Esophagus muscularis mucosa (tissue), 4 donors: ENCODE measurements at regions not wholly inside any gene's neighbourhood (a gene's known extent, or its start where the extent isn't known, plus 50 kb on each side); places are given as distances from the start of the nearest gene placed in this dataset.

ENCODE experiments used
- EP300 ChIP-seq: sonication (generic); formaldehyde crosslinking; IDR thresholded peaks from one replicate; pipeline ENCODE4 v1.6.1; 2017; ENCODE audit warnings: antibody characterized with exemption
- POLR2A ChIP-seq: fragments of 450-650 bp; IDR thresholded peaks from one replicate; pipeline ENCODE4 v1.6.1; 2017; ENCODE audit warnings: antibody characterized with exemption, moderate library complexity, mild to moderate bottlenecking, low read depth
- POLR2AphosphoS5 ChIP-seq, 2 donors: sonication (generic); formaldehyde crosslinking; IDR thresholded peaks; one replicate each; pipeline ENCODE4 v1.6.1; 2017; ENCODE audit warnings: antibody characterized with exemption in 2 of 2
- TF ChIP-seq, protein P1 (sequence below), 3 experiments: fragments of 200-600 bp in 2 of 3; fragments of 450-650 bp in 1 of 3; sonication (generic) in 2 of 3; IDR thresholded peaks; one replicate each; pipeline ENCODE4 v1.5.1; 2017 to 2019; ENCODE audit warnings: antibody characterized with exemption in 3 of 3, mild to moderate bottlenecking in 2 of 3, moderate library complexity in 1 of 3

GRCh38 chr11:122494221-122494620, 161.3 kb upstream of the UBASH3B start:
- TF ChIP-seq EP300 (no peak), POLR2AphosphoS5 (IDR thresholded peaks at IDR 0.05) (no peak), POLR2A (no peak)
- TF ChIP-seq, protein P1, sequence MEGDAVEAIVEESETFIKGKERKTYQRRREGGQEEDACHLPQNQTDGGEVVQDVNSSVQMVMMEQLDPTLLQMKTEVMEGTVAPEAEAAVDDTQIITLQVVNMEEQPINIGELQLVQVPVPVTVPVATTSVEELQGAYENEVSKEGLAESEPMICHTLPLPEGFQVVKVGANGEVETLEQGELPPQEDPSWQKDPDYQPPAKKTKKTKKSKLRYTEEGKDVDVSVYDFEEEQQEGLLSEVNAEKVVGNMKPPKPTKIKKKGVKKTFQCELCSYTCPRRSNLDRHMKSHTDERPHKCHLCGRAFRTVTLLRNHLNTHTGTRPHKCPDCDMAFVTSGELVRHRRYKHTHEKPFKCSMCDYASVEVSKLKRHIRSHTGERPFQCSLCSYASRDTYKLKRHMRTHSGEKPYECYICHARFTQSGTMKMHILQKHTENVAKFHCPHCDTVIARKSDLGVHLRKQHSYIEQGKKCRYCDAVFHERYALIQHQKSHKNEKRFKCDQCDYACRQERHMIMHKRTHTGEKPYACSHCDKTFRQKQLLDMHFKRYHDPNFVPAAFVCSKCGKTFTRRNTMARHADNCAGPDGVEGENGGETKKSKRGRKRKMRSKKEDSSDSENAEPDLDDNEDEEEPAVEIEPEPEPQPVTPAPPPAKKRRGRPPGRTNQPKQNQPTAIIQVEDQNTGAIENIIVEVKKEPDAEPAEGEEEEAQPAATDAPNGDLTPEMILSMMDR (IDR thresholded peaks at IDR 0.05): no peak
